HepG2 (cell line): ENCODE measurements at regions not wholly inside any gene's neighbourhood (a gene's known extent, or its start where the extent isn't known, plus 50 kb on each side); places are given as distances from the start of the nearest gene placed in this dataset.

ENCODE experiments used
- ARNT2 ChIP-seq: sonication (generic); formaldehyde crosslinking; IDR thresholded peaks from 2 replicates; pipeline ENCODE4 v1.8.0; 2022; ENCODE audit warnings: mild to moderate bottlenecking, low read depth, missing genetic modification reagents, moderate library complexity
- EP300 ChIP-seq, 3 experiments: sonication (generic) in 1 of 3; formaldehyde crosslinking in 1 of 3; IDR thresholded peaks; 2 replicates each; pipeline versions ENCODE4 v1.5.1 to v1.6.1; 2011 to 2020; ENCODE audit warnings: low read depth in 2 of 3, low read length in 2 of 3, borderline replicate concordance in 1 of 3, improper control_type of control experiment in 1 of 3, mild to moderate bottlenecking in 1 of 3, missing genetic modification reagents in 1 of 3, moderate library complexity in 1 of 3
- ETS1 ChIP-seq: sonication (generic); formaldehyde crosslinking; IDR thresholded peaks from 2 replicates; pipeline ENCODE4 v1.4.0; 2020; ENCODE audit warnings: missing genetic modification reagents
- FUBP1 ChIP-seq: sonication (generic); formaldehyde crosslinking; IDR thresholded peaks from 2 replicates; pipeline ENCODE4 v1.5.1; 2020; ENCODE audit warnings: missing genetic modification reagents, mild to moderate bottlenecking, borderline replicate concordance
- HMG20A ChIP-seq: IDR thresholded peaks from 2 replicates; pipeline ENCODE4 v1.6.1; 2016; ENCODE audit warnings: borderline replicate concordance
- IRF1 ChIP-seq: sonication (generic); formaldehyde crosslinking; IDR thresholded peaks from 2 replicates; pipeline ENCODE4 v1.4.0; 2020; ENCODE audit warnings: low read depth, mild to moderate bottlenecking, missing genetic modification reagents
- MTF2 ChIP-seq: sonication (generic); formaldehyde crosslinking; IDR thresholded peaks from 2 replicates; pipeline ENCODE4 v1.5.0; 2020; ENCODE audit warnings: missing genetic modification reagents, borderline replicate concordance
- NFE2 ChIP-seq: sonication (generic); formaldehyde crosslinking; IDR thresholded peaks from 2 replicates; pipeline ENCODE4 v1.4.0; 2020; ENCODE audit warnings: missing genetic modification reagents
- NFE2L1 ChIP-seq: sonication (generic); formaldehyde crosslinking; IDR thresholded peaks from 2 replicates; pipeline ENCODE4 v1.4.0; 2020; ENCODE audit warnings: missing genetic modification reagents, mild to moderate bottlenecking, borderline replicate concordance
- NFYC ChIP-seq: IDR thresholded peaks from 2 replicates; pipeline ENCODE4 v1.6.1; 2016; ENCODE audit warnings: missing genetic modification reagents, missing compliant biosample characterization
- ONECUT2 ChIP-seq: sonication (generic); formaldehyde crosslinking; IDR thresholded peaks from 2 replicates; pipeline ENCODE4 v1.4.0; 2020; ENCODE audit warnings: missing genetic modification reagents
- PAWR ChIP-seq: sonication (generic); formaldehyde crosslinking; IDR thresholded peaks from 2 replicates; pipeline ENCODE4 v1.4.0; 2020; ENCODE audit warnings: missing genetic modification reagents, mild to moderate bottlenecking, borderline replicate concordance
- POLR2AphosphoS2 ChIP-seq: IDR thresholded peaks from 2 replicates; pipeline ENCODE4 v1.6.1; 2011; ENCODE audit warnings: low read depth, low read length, improper control_type of control experiment
- PRPF4 ChIP-seq: fragments of 200-400 bp; formaldehyde crosslinking; IDR thresholded peaks from 2 replicates; pipeline ENCODE4 v1.6.1; 2016; ENCODE audit warnings: low read length, low read depth; ENCODE audit not compliant: poor library complexity, severe bottlenecking
- SMYD3 ChIP-seq: sonication (generic); formaldehyde crosslinking; IDR thresholded peaks from 2 replicates; pipeline ENCODE4 v1.8.1; 2023; ENCODE audit warnings: mild to moderate bottlenecking, missing genetic modification reagents
- ZHX2 ChIP-seq, 2 experiments: sonication (generic) in 1 of 2; formaldehyde crosslinking in 1 of 2; IDR thresholded peaks; 2 replicates each; pipeline versions ENCODE4 v1.6.1 to v1.9.0; 2014 to 2022; ENCODE audit warnings: antibody characterized with exemption in 1 of 2, borderline replicate concordance in 1 of 2, inconsistent platforms in 1 of 2, low read depth in 1 of 2, missing genetic modification reagents in 1 of 2
- ZNF567 ChIP-seq: sonication (generic); formaldehyde crosslinking; IDR thresholded peaks from 2 replicates; pipeline ENCODE4 v1.8.1; 2023; ENCODE audit warnings: mild to moderate bottlenecking, missing genetic modification reagents, borderline replicate concordance
- ZNF589 ChIP-seq: sonication (generic); formaldehyde crosslinking; conservative IDR thresholded peaks from 2 replicates; pipeline ENCODE4 v1.8.0; 2022; ENCODE audit warnings: mild to moderate bottlenecking, moderate library complexity, missing genetic modification reagents
- ZNF775 ChIP-seq: sonication (generic); formaldehyde crosslinking; IDR thresholded peaks from 2 replicates; pipeline ENCODE4 v1.4.0; 2020; ENCODE audit warnings: missing genetic modification reagents, mild to moderate bottlenecking, moderate library complexity, borderline replicate concordance

- TF ChIP-seq SMYD3 (CRISPR knock-in tag), result peak; percentile 53
- TF ChIP-seq IRF1 (CRISPR knock-in tag), result no peak
- peak; percentile 24; the same call in 1 of the 2 replicates for TF ChIP-seq FUBP1
- TF ChIP-seq NFYC (CRISPR knock-in tag), result no peak; the same call in 1 of the 2 replicates
- TF ChIP-seq PAWR (CRISPR knock-in tag), result no peak
- no peak for TF ChIP-seq ZNF589
- no peak for TF ChIP-seq ZHX2 (IDR thresholded peaks at IDR 0.05; ENCODE audit: low read depth)
- no peak for TF ChIP-seq ZHX2 (CRISPR knock-in tag; IDR thresholded peaks at IDR 0.05; ENCODE audit: borderline replicate concordance)
- no peak for TF ChIP-seq NFE2 (CRISPR knock-in tag)
- TF ChIP-seq HMG20A (CRISPR knock-in tag), result peak; percentile 91
- peak in 1 of 2 experiments; percentile 71; a peak in 3 of 4 replicates for TF ChIP-seq EP300 (IDR thresholded peaks at IDR 0.05; ENCODE audit: low read depth in 2 of 2, low read length in 2 of 2)
- TF ChIP-seq EP300 (CRISPR knock-in tag; IDR thresholded peaks at IDR 0.05; ENCODE audit: borderline replicate concordance), result peak; percentile 71
- TF ChIP-seq PRPF4, result no peak
- TF ChIP-seq ETS1, result no peak
- TF ChIP-seq ARNT2, result 0 out of 2 replicates have a peak, but pooled peaks have one; percentile 44
- TF ChIP-seq POLR2AphosphoS2, result no peak
- TF ChIP-seq ONECUT2 (CRISPR knock-in tag), result no peak
- no peak for TF ChIP-seq NFE2L1 (CRISPR knock-in tag)
- no peak for TF ChIP-seq ZNF775 (CRISPR knock-in tag)
- 0 out of 2 replicates have a peak, but pooled peaks have one; percentile 65 for TF ChIP-seq ZNF567 (CRISPR knock-in tag)
- TF ChIP-seq MTF2 (CRISPR knock-in tag), result no peak
Observed at GRCh38 chr6:168200571-168201134, 118.9 kb downstream of the DACT2 start (continued).
